ENCODE measurements at regions not wholly inside any gene's neighbourhood (a gene's known extent, or its start where the extent isn't known, plus 50 kb on each side); places are given as distances from the start of the nearest gene placed in this dataset.

DNA sequence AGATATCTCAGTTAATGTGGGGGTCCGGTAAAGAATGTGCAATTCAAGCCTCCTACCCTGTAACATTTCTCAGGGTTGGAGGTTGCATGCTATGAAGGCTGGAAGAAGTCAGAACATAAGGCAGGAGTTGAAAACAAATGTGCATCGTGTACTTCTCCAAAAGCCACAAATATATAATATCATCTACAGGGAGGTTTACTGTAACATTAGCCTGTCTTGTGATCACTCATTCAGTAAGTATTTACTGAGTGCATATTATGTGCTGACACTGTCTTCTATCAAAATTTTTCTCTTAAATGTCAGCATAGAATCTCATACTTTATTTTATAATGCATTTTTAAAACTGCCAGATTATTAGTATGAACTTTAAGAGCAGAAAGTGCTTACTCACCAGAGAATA, 105.6 kb upstream of the ZNF366 start:
- TF ChIP-seq, protein P1, sequence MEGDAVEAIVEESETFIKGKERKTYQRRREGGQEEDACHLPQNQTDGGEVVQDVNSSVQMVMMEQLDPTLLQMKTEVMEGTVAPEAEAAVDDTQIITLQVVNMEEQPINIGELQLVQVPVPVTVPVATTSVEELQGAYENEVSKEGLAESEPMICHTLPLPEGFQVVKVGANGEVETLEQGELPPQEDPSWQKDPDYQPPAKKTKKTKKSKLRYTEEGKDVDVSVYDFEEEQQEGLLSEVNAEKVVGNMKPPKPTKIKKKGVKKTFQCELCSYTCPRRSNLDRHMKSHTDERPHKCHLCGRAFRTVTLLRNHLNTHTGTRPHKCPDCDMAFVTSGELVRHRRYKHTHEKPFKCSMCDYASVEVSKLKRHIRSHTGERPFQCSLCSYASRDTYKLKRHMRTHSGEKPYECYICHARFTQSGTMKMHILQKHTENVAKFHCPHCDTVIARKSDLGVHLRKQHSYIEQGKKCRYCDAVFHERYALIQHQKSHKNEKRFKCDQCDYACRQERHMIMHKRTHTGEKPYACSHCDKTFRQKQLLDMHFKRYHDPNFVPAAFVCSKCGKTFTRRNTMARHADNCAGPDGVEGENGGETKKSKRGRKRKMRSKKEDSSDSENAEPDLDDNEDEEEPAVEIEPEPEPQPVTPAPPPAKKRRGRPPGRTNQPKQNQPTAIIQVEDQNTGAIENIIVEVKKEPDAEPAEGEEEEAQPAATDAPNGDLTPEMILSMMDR (IDR thresholded peaks at IDR 0.05; ENCODE audit: poor library complexity, severe bottlenecking): no peak
- TF ChIP-seq RAD21 (conservative IDR thresholded peaks at IDR 0.05) (no peak), POLR2AphosphoS5 (IDR thresholded peaks at IDR 0.05) (no peak), EZH2 (IDR thresholded peaks at IDR 0.05; ENCODE audit: borderline replicate concordance, insufficient read depth, low read length, poor library complexity, severe bottlenecking) (no peak), EP300 (conservative IDR thresholded peaks at IDR 0.05; ENCODE audit: poor library complexity, severe bottlenecking) (no peak), TAF1 (IDR thresholded peaks at IDR 0.05; ENCODE audit: low read depth) (no peak), MXI1 (conservative IDR thresholded peaks at IDR 0.05; ENCODE audit: poor library complexity, severe bottlenecking) (no peak)
- TF ChIP-seq, protein P2, sequence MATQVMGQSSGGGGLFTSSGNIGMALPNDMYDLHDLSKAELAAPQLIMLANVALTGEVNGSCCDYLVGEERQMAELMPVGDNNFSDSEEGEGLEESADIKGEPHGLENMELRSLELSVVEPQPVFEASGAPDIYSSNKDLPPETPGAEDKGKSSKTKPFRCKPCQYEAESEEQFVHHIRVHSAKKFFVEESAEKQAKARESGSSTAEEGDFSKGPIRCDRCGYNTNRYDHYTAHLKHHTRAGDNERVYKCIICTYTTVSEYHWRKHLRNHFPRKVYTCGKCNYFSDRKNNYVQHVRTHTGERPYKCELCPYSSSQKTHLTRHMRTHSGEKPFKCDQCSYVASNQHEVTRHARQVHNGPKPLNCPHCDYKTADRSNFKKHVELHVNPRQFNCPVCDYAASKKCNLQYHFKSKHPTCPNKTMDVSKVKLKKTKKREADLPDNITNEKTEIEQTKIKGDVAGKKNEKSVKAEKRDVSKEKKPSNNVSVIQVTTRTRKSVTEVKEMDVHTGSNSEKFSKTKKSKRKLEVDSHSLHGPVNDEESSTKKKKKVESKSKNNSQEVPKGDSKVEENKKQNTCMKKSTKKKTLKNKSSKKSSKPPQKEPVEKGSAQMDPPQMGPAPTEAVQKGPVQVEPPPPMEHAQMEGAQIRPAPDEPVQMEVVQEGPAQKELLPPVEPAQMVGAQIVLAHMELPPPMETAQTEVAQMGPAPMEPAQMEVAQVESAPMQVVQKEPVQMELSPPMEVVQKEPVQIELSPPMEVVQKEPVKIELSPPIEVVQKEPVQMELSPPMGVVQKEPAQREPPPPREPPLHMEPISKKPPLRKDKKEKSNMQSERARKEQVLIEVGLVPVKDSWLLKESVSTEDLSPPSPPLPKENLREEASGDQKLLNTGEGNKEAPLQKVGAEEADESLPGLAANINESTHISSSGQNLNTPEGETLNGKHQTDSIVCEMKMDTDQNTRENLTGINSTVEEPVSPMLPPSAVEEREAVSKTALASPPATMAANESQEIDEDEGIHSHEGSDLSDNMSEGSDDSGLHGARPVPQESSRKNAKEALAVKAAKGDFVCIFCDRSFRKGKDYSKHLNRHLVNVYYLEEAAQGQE (IDR thresholded peaks at IDR 0.05; ENCODE audit: borderline replicate concordance): no peak

All from neural cell (in vitro differentiated cells).